GM10248 (cell line): ENCODE measurements at regions not wholly inside any gene's neighbourhood (a gene's known extent, or its start where the extent isn't known, plus 50 kb on each side); places are given as distances from the start of the nearest gene placed in this dataset.

Experiments used
- CTCF ChIA-PET: fragments of 300-600 bp; sonication (Branson Sonifier 250); formaldehyde crosslinking; extraction: SDS; loops from one replicate; lab custom pipeline; 2021; ENCODE audit warnings: antibody characterized with exemption; lab: Yijun Ruan, JAX
- POLR2A ChIA-PET: fragments of 350-650 bp; sonication (Branson Sonifier 250); formaldehyde crosslinking; extraction: SDS; loops from one replicate; lab custom pipeline; 2020; ENCODE audit warnings: antibody characterized with exemption; lab: Yijun Ruan, JAX
- DNase-seq: peaks from one replicate; pipeline ENCODE4 v3.0.0; 2012; ENCODE audit errors: extremely low spot score
- TF ChIP-seq, protein P1 (sequence below): IDR thresholded peaks from 2 replicates; pipeline ENCODE4 v1.5.1; 2012; ENCODE audit warnings: mild to moderate bottlenecking, low read depth; ENCODE audit errors: extremely low read depth, missing control alignments, control extremely low read depth

DNA sequence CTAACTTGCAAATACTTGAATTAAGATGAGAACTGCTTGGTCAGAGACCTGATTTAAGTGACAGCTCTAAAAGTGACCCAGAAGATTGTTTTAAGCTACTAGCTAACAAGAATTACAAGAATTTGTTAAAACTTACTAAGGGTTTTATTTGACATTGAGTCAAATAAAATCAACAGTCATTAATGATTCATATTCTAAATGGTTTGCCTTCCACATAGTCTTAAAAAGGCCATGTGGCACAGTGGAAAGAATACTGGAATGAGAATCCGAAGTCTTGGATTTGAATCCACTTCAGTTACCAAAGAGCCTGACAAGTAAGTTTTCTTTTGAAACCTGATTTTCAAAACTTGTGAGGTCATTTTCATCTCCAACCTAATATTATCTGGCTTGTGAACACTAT lies 489.3 kb downstream of the ADCYAP1 start:
- POLR2A ChIA-PET, result no interaction called here
- CTCF ChIA-PET, result no interaction called here
- no peak for DNase-seq
- TF ChIP-seq, protein P1, sequence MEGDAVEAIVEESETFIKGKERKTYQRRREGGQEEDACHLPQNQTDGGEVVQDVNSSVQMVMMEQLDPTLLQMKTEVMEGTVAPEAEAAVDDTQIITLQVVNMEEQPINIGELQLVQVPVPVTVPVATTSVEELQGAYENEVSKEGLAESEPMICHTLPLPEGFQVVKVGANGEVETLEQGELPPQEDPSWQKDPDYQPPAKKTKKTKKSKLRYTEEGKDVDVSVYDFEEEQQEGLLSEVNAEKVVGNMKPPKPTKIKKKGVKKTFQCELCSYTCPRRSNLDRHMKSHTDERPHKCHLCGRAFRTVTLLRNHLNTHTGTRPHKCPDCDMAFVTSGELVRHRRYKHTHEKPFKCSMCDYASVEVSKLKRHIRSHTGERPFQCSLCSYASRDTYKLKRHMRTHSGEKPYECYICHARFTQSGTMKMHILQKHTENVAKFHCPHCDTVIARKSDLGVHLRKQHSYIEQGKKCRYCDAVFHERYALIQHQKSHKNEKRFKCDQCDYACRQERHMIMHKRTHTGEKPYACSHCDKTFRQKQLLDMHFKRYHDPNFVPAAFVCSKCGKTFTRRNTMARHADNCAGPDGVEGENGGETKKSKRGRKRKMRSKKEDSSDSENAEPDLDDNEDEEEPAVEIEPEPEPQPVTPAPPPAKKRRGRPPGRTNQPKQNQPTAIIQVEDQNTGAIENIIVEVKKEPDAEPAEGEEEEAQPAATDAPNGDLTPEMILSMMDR, result no peak

DNA sequence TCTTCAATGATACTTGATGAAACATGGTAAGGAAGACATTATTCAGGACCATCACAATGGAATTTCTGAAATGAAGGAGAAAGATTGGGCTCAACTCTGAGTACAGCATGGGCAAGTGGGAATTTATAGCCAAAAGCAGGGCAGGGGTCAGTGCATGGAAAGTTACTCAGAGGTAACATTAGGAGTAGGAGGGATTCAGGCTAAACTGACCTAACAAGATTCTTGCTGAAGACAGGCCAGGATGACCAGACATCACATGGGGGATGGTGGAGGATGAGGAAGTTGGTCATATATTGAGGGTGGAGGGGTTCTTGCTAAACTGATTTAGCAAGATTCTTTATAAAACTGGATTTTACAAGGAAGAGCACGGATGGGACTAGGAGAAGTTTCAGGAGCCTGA lies 489.8 kb downstream of the ADCYAP1 start:
- ChIA-PET POLR2A (no interaction called here), CTCF (no interaction called here)
- TF ChIP-seq, protein P1, result no peak
- no peak for DNase-seq

DNA sequence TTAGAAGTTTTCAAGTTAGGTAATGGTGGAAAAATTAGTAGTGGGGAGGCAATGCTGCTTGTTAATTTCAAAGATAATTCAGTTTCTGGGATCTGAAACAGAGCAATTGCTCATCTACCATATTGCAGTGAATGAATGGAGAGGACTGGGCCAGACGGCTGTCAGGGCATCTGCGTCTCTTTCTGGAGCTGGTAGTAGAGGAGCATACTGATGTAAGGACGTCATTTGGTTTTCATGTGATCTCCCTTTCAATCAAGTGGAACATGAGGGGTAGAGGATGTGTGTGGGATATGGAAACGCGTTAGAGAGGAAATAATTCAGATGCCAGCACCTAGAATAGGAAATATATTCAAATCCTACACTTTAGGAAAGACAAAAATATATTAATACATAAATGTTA lies 490.3 kb downstream of the ADCYAP1 start:
- no peak for DNase-seq
- ChIA-PET POLR2A (no interaction called here), CTCF (no interaction called here)
- TF ChIP-seq, protein P1, result no peak

DNA sequence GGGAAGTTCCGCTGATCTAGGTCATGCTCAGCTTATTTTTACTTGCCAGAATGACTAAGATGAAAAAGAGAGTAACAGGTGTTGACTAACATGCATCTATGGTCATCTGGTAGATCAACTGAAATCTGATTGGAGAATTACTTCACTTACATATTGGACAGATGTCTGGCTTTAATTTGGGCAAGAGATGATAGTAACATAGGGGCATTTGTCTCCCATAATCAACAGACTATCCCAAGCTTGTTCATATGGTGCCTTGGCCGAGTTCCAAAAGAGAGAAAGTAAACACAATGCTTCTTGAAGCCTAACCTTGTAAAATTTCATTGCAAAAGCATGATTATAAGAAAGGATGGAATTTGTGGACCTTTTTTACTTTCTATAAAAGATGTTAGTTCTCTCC lies 503.7 kb downstream of the ADCYAP1 start:
- TF ChIP-seq, protein P1, result no peak
- ChIA-PET CTCF (no interaction called here), POLR2A (no interaction called here)
- DNase-seq, result no peak

DNA sequence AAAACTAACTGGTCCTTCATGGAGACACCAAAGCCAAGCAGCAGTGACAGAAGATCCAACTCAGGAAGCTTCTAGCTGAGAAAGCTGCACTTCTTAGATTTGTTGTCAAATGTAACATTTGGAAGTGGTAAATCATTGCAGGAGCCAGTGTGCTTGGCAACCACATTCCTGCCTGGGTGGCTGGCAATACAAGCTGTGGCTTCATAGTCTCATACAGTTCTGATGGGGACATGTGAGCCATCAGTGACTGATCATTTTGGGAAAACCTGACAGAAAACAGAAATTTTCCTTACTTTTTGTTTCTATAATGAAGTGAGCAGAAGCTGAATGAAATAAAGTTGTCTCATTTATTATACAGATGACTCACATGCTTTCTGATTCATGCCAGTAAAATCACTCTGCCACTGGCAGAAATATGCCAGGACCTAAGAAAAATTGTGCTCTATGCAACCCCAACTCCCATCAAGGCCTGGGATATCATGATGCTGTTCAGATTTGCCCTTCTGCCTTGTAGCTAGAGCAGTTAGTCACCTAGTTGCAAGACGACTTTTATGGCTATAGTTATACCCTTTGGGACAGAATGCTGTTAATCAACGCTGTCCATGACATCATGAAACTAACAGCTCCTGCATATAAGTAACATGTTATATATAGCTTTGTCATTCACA lies 508.1 kb downstream of the ADCYAP1 start:
- ChIA-PET CTCF (no interaction called here), POLR2A (no interaction called here)

DNA sequence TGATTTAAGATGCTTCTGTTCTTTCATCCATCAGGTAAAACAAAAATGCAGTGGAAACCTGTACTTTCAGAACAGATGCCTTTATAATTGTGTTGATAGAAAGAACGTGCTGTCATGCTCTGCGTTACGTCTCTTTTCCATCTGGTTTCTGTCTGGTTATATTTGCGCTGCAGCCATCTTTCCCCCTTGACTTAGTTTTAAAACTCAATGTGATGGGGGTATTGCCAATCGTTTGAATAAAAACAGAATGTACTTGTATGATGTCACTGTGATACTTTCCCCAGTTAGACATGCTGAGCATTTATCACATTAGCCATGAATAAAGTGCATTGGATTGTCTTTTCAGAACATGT lies 508.6 kb downstream of the ADCYAP1 start:
- CTCF ChIA-PET, result no interaction called here
- no peak for DNase-seq
- TF ChIP-seq, protein P1, result no peak
- POLR2A ChIA-PET, result no interaction called here

More for the DNA sequence above, 508.1 kb downstream of the ADCYAP1 start:
- no peak for DNase-seq
- TF ChIP-seq, protein P1, result no peak

DNA sequence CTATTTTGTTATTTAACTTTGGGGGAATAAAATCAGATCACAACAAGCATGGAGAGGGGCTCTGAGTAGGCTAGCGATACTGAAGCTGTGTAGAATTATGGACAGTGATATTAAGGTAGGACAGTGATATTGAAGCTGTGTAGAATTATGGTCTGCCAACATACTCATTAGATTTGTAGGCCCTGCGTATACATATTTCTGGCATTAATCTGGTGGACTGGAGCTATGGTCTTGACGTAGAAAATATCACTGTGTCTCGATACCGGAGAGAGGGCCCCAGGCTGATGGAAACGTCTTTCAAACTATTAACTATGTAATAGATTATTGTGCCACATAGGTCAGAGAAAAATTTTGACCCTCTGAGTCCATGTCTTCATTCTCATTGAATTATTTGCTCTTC lies 511.4 kb downstream of the ADCYAP1 start:
- TF ChIP-seq, protein P1, result no peak
- no peak for DNase-seq
- ChIA-PET CTCF (no interaction called here), POLR2A (no interaction called here)
